A549 (cell line): ENCODE measurements at regions not wholly inside any gene's neighbourhood (a gene's known extent, or its start where the extent isn't known, plus 50 kb on each side); places are given as distances from the start of the nearest gene placed in this dataset.

Experiments used
- ATAC-seq, 2 experiments: fragments of 200-7000 bp in 1 of 2; fragments of >200 bp in 1 of 2; cut with Nextera tagmentation in 1 of 2; cut with Tn5 transposase in 1 of 2; 3 replicates each; pipeline versions ENCODE4 v1.8.0 to v1.9.1; 2018 to 2020; ENCODE audit warnings: mild to moderate bottlenecking in 1 of 2, moderate library complexity in 1 of 2
- CTCF ChIA-PET: fragments of 300-600 bp; sonication (Branson Sonifier 250); formaldehyde crosslinking; extraction: SDS; loops from one replicate; lab custom pipeline; 2021; ENCODE audit warnings: antibody characterized with exemption, inconsistent platforms; lab: Yijun Ruan, JAX
- POLR2A ChIA-PET: fragments of 350-600 bp; formaldehyde crosslinking; extraction: SDS; loops from one replicate; lab custom pipeline; 2021; ENCODE audit warnings: antibody characterized with exemption, inconsistent platforms; lab: Yijun Ruan, JAX
- DNase-seq, 2 experiments: peaks; one replicate each; pipeline versions ENCODE4 v3.0.0 to v3.0.0-alpha.2; 2011 to 2016; ENCODE audit warnings: low read depth in 1 of 2, low spot score in 1 of 2
- FAIRE-seq: peaks from 2 replicates; lab custom pipeline; 2011; peaks lifted over from hg19 to GRCh38; lab: Jason Lieb, UNC
- H3K27ac ChIP-seq, 2 experiments: fragments of >200 bp; sonication (Bioruptor Twin); formaldehyde crosslinking; 3 replicates each; pipeline ENCODE4 v1.5.1; 2016 to 2017
- H3K4me1 ChIP-seq: fragments of >200 bp; sonication (Bioruptor Twin); formaldehyde crosslinking; 3 replicates; pipeline ENCODE4 v1.6.1; 2016
- H3K4me2 ChIP-seq: fragments of >200 bp; sonication (Bioruptor Twin); formaldehyde crosslinking; 3 replicates; pipeline ENCODE4 v1.6.1; 2016
- H3K4me3 ChIP-seq: fragments of >200 bp; sonication (Bioruptor Twin); formaldehyde crosslinking; 3 replicates; pipeline ENCODE4 v1.5.1; 2016
- H3K9me3 ChIP-seq: fragments of >200 bp; sonication (Bioruptor Twin); formaldehyde crosslinking; 3 replicates; pipeline ENCODE4 v1.6.1; 2016
- BHLHE40 ChIP-seq: IDR thresholded peaks from 2 replicates; pipeline ENCODE4 v1.6.1; 2012; ENCODE audit warnings: low read depth, low read length, inconsistent platforms
- FOXS1 ChIP-seq: fragments of 250-450 bp; sonication (Bioruptor Pico); IDR thresholded peaks from 2 replicates; pipeline ENCODE4 v1.5.0; 2020; ENCODE audit warnings: mild to moderate bottlenecking, moderate library complexity
- GATA3 ChIP-seq: IDR thresholded peaks from 2 replicates; pipeline ENCODE4 v1.6.1; 2012; ENCODE audit warnings: borderline replicate concordance
- PHF8 ChIP-seq: fragments of 200-600 bp; sonication (generic); IDR thresholded peaks from 2 replicates; pipeline ENCODE4 v1.6.1; 2016; ENCODE audit warnings: low read depth, mild to moderate bottlenecking, antibody characterized with exemption, moderate library complexity, borderline replicate concordance
- TP53 ChIP-seq: fragments of 250-450 bp; sonication (Bioruptor Pico); IDR thresholded peaks from 2 replicates; pipeline ENCODE4 v1.5.0; 2021; ENCODE audit warnings: mild to moderate bottlenecking, moderate library complexity
- ZFP36 ChIP-seq: fragments of 450-650 bp; IDR thresholded peaks from 2 replicates; pipeline ENCODE4 v1.6.1; 2014; ENCODE audit warnings: borderline replicate concordance; ENCODE audit not compliant: partially characterized antibody
- ZNF302 ChIP-seq: fragments of 250-450 bp; sonication (Bioruptor Pico); IDR thresholded peaks from 2 replicates; pipeline ENCODE4 v1.9.0; 2021; ENCODE audit warnings: inconsistent platforms, mild to moderate bottlenecking, moderate library complexity
- WGBS: methylation state at CpG from one replicate; pipeline ENCODE4 v1.1.6; 2017; ENCODE audit errors: missing lambda C conversion rate; 5-methylcytosine and 5-hydroxymethylcytosine counted together
- TF ChIP-seq, protein P1 (sequence below): fragments of >200 bp; sonication (Bioruptor Twin); formaldehyde crosslinking; IDR thresholded peaks from 2 replicates; pipeline ENCODE4 v1.6.1; 2016
- TF ChIP-seq, protein P2 (sequence below): fragments of 150-350 bp; IDR thresholded peaks from 2 replicates; pipeline ENCODE4 v1.6.1; 2014; ENCODE audit warnings: low read depth, mild to moderate bottlenecking, low read length
- TF ChIP-seq, protein P3 (sequence below): fragments of 200-600 bp; sonication (generic); IDR thresholded peaks from 2 replicates; pipeline ENCODE4 v1.6.1; 2016; ENCODE audit warnings: antibody characterized with exemption, mild to moderate bottlenecking, moderate library complexity
- TF ChIP-seq, protein P4 (sequence below): IDR thresholded peaks from 2 replicates; pipeline ENCODE4 v1.6.1; 2012; ENCODE audit warnings: low read depth, borderline replicate concordance
- TF ChIP-seq, protein P5 (sequence below): fragments of 250-450 bp; sonication (Bioruptor Pico); IDR thresholded peaks from 2 replicates; pipeline ENCODE4 v1.5.0; 2021; ENCODE audit warnings: mild to moderate bottlenecking, moderate library complexity, borderline replicate concordance
- TF ChIP-seq, protein P6 (sequence below): fragments of 450-650 bp; IDR thresholded peaks from 2 replicates; pipeline ENCODE4 v1.6.1; 2014; ENCODE audit warnings: antibody characterized with exemption

DNA sequence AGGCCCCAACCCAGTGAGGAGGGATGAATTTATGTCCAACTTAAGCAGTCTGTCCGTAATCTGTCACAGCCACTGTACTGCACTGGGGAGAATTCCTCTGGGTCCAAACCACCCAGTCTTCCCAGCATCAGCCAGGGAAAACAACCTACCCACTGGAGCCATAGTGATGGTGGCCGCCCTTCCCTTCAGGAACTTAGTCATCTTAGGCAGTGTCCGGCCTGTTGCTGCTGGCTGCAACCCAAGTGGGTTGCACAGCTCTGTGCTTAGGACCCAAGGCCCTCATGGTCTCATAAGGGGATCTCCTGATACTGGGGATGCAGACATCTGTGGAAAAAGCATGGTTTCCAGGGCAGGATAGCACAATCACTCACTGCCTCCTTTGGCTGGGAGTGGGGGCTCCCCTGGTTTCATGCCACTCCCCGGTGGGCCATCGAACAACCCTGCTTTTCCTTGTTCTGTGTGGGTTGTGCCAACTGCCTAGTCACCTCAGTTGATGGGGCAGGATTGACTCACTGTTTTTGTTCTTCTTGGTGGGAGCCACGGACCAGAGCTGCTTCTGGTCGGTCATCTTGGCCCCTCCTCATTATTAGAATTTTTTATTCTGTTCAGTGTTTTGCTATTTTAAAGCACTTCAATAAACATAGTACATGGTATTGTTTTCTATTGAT lies 591.9 kb downstream of the DOK5 start:
- Histone ChIP-seq H3K27ac (no peak overlapping the region), H3K9me3 (no peaks in the 10 kb centered on the region), H3K4me2 (no peak overlapping the region), H3K4me3 (no peak overlapping the region), H3K4me1 (no peaks in the 10 kb centered on the region)
- FAIRE-seq: no peak
- CTCF ChIA-PET: no interaction called here
- POLR2A ChIA-PET: no interaction called here
- no peak for ATAC-seq
- WGBS: 2% methylated on average over 5 of the region's 7 CpGs
- TF ChIP-seq, protein P1, sequence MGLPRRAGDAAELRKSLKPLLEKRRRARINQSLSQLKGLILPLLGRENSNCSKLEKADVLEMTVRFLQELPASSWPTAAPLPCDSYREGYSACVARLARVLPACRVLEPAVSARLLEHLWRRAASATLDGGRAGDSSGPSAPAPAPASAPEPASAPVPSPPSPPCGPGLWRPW: no peak
- TF ChIP-seq GATA3 (no peak), TP53 (CRISPR knock-in tag) (no peak), BHLHE40 (no peak)
- TF ChIP-seq, protein P2, sequence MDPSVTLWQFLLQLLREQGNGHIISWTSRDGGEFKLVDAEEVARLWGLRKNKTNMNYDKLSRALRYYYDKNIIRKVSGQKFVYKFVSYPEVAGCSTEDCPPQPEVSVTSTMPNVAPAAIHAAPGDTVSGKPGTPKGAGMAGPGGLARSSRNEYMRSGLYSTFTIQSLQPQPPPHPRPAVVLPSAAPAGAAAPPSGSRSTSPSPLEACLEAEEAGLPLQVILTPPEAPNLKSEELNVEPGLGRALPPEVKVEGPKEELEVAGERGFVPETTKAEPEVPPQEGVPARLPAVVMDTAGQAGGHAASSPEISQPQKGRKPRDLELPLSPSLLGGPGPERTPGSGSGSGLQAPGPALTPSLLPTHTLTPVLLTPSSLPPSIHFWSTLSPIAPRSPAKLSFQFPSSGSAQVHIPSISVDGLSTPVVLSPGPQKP: no peak
- TF ChIP-seq, protein P3, sequence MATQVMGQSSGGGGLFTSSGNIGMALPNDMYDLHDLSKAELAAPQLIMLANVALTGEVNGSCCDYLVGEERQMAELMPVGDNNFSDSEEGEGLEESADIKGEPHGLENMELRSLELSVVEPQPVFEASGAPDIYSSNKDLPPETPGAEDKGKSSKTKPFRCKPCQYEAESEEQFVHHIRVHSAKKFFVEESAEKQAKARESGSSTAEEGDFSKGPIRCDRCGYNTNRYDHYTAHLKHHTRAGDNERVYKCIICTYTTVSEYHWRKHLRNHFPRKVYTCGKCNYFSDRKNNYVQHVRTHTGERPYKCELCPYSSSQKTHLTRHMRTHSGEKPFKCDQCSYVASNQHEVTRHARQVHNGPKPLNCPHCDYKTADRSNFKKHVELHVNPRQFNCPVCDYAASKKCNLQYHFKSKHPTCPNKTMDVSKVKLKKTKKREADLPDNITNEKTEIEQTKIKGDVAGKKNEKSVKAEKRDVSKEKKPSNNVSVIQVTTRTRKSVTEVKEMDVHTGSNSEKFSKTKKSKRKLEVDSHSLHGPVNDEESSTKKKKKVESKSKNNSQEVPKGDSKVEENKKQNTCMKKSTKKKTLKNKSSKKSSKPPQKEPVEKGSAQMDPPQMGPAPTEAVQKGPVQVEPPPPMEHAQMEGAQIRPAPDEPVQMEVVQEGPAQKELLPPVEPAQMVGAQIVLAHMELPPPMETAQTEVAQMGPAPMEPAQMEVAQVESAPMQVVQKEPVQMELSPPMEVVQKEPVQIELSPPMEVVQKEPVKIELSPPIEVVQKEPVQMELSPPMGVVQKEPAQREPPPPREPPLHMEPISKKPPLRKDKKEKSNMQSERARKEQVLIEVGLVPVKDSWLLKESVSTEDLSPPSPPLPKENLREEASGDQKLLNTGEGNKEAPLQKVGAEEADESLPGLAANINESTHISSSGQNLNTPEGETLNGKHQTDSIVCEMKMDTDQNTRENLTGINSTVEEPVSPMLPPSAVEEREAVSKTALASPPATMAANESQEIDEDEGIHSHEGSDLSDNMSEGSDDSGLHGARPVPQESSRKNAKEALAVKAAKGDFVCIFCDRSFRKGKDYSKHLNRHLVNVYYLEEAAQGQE: no peak
- no peak for DNase-seq

DNA sequence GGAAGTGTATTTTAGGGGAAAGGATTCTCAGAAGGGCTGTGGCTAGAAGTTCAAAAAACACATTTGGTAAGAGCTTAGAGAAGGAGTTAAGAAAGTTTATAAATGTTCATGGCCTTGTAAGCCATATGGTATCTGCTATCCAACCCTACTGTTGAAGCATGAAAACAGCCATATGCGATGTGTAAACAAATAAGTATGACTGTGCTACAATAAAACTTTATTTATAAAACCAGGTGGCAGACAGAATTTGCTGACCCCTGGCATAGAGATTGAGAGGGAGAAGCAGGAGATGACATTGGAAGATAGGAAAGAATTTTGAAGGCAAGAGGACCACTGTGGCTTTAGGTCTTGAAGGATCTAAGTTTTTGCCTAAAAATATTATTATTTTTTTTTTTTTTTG lies 583.5 kb downstream of the DOK5 start:
- no peak overlapping the region for H3K27ac ChIP-seq
- H3K4me1 ChIP-seq: no peaks in the 10 kb centered on the region
- FAIRE-seq (no peak), ATAC-seq (no peak), DNase-seq (no peak)
- 9% methylated on average over 1 of the region's 1 CpG for WGBS
- ChIA-PET CTCF (no interaction called here), POLR2A (no interaction called here)
- no peaks in the 10 kb centered on the region for H3K9me3 ChIP-seq
- TF ChIP-seq, protein P4, sequence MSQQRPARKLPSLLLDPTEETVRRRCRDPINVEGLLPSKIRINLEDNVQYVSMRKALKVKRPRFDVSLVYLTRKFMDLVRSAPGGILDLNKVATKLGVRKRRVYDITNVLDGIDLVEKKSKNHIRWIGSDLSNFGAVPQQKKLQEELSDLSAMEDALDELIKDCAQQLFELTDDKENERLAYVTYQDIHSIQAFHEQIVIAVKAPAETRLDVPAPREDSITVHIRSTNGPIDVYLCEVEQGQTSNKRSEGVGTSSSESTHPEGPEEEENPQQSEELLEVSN: no peak
- TF ChIP-seq, protein P5, sequence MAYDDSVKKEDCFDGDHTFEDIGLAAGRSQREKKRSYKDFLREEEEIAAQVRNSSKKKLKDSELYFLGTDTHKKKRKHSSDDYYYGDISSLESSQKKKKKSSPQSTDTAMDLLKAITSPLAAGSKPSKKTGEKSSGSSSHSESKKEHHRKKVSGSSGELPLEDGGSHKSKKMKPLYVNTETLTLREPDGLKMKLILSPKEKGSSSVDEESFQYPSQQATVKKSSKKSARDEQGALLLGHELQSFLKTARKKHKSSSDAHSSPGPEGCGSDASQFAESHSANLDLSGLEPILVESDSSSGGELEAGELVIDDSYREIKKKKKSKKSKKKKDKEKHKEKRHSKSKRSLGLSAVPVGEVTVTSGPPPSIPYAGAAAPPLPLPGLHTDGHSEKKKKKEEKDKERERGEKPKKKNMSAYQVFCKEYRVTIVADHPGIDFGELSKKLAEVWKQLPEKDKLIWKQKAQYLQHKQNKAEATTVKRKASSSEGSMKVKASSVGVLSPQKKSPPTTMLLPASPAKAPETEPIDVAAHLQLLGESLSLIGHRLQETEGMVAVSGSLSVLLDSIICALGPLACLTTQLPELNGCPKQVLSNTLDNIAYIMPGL (CRISPR knock-in tag): no peak
- TF ChIP-seq, protein P6, sequence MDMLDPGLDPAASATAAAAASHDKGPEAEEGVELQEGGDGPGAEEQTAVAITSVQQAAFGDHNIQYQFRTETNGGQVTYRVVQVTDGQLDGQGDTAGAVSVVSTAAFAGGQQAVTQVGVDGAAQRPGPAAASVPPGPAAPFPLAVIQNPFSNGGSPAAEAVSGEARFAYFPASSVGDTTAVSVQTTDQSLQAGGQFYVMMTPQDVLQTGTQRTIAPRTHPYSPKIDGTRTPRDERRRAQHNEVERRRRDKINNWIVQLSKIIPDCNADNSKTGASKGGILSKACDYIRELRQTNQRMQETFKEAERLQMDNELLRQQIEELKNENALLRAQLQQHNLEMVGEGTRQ: no peak
- TF ChIP-seq ZFP36 (no peak), FOXS1 (CRISPR knock-in tag) (no peak), ZNF302 (CRISPR knock-in tag) (no peak), PHF8 (no peak)
- no peak overlapping the region for H3K4me2 ChIP-seq
- H3K4me3 ChIP-seq: no peak overlapping the region
